ENCODE measurements at regions not wholly inside any gene's neighbourhood (a gene's known extent, or its start where the extent isn't known, plus 50 kb on each side); places are given as distances from the start of the nearest gene placed in this dataset.

GRCh38 chr3:65195211-65196006 lies 507.6 kb upstream of the ADAMTS9 start:
- TF ChIP-seq FOXM1 (IDR thresholded peaks at IDR 0.05; ENCODE audit: borderline replicate concordance) (no peak), FOXA1 (IDR thresholded peaks at IDR 0.05) (no peak), SP1 (IDR thresholded peaks at IDR 0.05) (no peak), HDGF (IDR thresholded peaks at IDR 0.05; ENCODE audit: borderline replicate concordance) (no peak), CTBP1 (IDR thresholded peaks at IDR 0.05; ENCODE audit: borderline replicate concordance) (no peak)
- DNase-seq (ENCODE audit: extremely low spot score): no peak
- CTCF ChIA-PET: no interaction called here
- POLR2A ChIA-PET: no interaction called here

DNA sequence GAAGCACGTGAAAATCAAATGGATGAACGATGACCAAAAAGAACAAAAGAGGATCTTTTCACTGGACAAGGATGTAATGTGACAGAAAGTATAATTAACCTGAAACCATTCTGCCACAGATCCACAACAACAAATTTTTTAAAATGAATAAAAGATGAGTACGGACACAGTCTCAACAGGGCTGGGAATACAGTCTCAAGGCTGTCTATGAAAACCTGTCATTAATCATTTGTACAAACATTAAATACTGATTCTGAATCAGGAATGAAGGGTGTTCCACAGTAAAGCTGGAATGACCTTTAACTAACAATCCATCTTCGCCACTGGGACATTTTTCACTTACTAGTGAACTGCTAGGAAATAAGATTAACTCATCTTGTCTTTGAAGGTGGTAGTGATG lies 506.9 kb upstream of the ADAMTS9 start:
- ChIA-PET CTCF (no interaction called here), POLR2A (no interaction called here)
- no peak for DNase-seq (ENCODE audit: extremely low spot score)
- TF ChIP-seq FOXK2 (IDR thresholded peaks at IDR 0.05): no peak
- no peak for TF ChIP-seq SUZ12 (IDR thresholded peaks at IDR 0.05)
- TF ChIP-seq NFRKB (IDR thresholded peaks at IDR 0.05): no peak
- no peak for TF ChIP-seq HDGF (IDR thresholded peaks at IDR 0.05; ENCODE audit: borderline replicate concordance)
- no peak for TF ChIP-seq CTBP1 (IDR thresholded peaks at IDR 0.05; ENCODE audit: borderline replicate concordance)
- TF ChIP-seq ZNF384 (IDR thresholded peaks at IDR 0.05): no peak
- TF ChIP-seq, protein P1, sequence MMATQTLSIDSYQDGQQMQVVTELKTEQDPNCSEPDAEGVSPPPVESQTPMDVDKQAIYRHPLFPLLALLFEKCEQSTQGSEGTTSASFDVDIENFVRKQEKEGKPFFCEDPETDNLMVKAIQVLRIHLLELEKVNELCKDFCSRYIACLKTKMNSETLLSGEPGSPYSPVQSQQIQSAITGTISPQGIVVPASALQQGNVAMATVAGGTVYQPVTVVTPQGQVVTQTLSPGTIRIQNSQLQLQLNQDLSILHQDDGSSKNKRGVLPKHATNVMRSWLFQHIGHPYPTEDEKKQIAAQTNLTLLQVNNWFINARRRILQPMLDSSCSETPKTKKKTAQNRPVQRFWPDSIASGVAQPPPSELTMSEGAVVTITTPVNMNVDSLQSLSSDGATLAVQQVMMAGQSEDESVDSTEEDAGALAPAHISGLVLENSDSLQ (IDR thresholded peaks at IDR 0.05): no peak
- no peak for TF ChIP-seq FOXA1 (IDR thresholded peaks at IDR 0.05)
- TF ChIP-seq FOXM1 (IDR thresholded peaks at IDR 0.05; ENCODE audit: borderline replicate concordance): no peak
- TF ChIP-seq LEF1 (IDR thresholded peaks at IDR 0.05; ENCODE audit: borderline replicate concordance): no peak
- no peak for TF ChIP-seq ELF4 (IDR thresholded peaks at IDR 0.05)
- no peak for TF ChIP-seq SP1 (IDR thresholded peaks at IDR 0.05)
- TF ChIP-seq ARNT (IDR thresholded peaks at IDR 0.05): no peak
- no peak for TF ChIP-seq L3MBTL2 (conservative IDR thresholded peaks at IDR 0.05)
- no peak for TF ChIP-seq TARDBP (IDR thresholded peaks at IDR 0.05)
- TF ChIP-seq BHLHE40 (IDR thresholded peaks at IDR 0.05; ENCODE audit: borderline replicate concordance): no peak

DNA sequence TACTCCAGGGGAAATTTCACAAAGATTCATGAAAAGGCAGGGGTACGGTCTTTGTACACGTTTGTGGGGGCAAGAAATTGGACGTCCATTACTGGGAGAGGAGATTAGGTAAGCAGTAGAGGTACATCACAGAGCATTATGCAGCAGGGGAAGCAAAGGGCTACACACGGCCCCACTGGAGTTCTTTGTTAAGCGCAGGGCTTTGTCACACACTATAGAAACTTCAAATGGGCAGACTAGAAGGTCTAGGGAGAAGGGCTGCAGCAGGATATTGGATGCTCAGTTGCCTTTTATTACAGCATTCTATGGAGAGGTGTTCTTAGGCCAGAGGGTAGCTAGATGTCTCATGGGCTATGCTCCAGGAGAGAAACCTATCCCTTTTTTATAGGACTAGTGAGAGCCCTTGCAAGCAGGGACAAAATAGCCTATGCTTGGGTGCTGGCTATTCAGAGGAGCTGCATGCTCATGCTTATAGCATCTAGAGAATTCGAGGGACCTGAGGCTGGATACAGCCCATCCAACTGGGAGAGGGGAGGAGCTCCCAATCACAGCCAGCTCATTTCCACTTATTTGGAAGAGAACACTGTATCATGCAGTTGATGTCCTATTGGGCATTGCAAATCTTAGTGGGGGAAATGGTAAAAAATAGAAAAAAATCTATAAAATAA lies 506.4 kb upstream of the ADAMTS9 start:
- ChIA-PET POLR2A (no interaction called here), CTCF (no interaction called here)
- no peak for TF ChIP-seq L3MBTL2 (conservative IDR thresholded peaks at IDR 0.05)
- no peak for TF ChIP-seq FOXK2 (IDR thresholded peaks at IDR 0.05)
- no peak for TF ChIP-seq HDGF (IDR thresholded peaks at IDR 0.05; ENCODE audit: borderline replicate concordance)
- TF ChIP-seq CTBP1 (IDR thresholded peaks at IDR 0.05; ENCODE audit: borderline replicate concordance): no peak
- no peak for TF ChIP-seq FOXM1 (IDR thresholded peaks at IDR 0.05; ENCODE audit: borderline replicate concordance)
- TF ChIP-seq BHLHE40 (IDR thresholded peaks at IDR 0.05; ENCODE audit: borderline replicate concordance): no peak
- no peak for TF ChIP-seq FOXA1 (IDR thresholded peaks at IDR 0.05)
- TF ChIP-seq ELF4 (IDR thresholded peaks at IDR 0.05): no peak
- no peak for TF ChIP-seq ZNF384 (IDR thresholded peaks at IDR 0.05)
- TF ChIP-seq SUZ12 (IDR thresholded peaks at IDR 0.05): no peak
- TF ChIP-seq LEF1 (IDR thresholded peaks at IDR 0.05; ENCODE audit: borderline replicate concordance): no peak
- TF ChIP-seq, protein P1 (IDR thresholded peaks at IDR 0.05): no peak
- TF ChIP-seq TARDBP (IDR thresholded peaks at IDR 0.05): no peak
- no peak for TF ChIP-seq NFRKB (IDR thresholded peaks at IDR 0.05)
- TF ChIP-seq SP1 (IDR thresholded peaks at IDR 0.05): no peak
- TF ChIP-seq ARNT (IDR thresholded peaks at IDR 0.05): no peak
- no peak for DNase-seq (ENCODE audit: extremely low spot score)

GRCh38 chr3:65193531-65193930 lies 505.7 kb upstream of the ADAMTS9 start:
- CTCF ChIA-PET: no interaction called here
- POLR2A ChIA-PET: no interaction called here
- no peak for TF ChIP-seq HDGF (IDR thresholded peaks at IDR 0.05; ENCODE audit: borderline replicate concordance)
- no peak for TF ChIP-seq SP1 (IDR thresholded peaks at IDR 0.05)
- no peak for TF ChIP-seq FOXM1 (IDR thresholded peaks at IDR 0.05; ENCODE audit: borderline replicate concordance)
- no peak for TF ChIP-seq NFRKB (IDR thresholded peaks at IDR 0.05)
- no peak for TF ChIP-seq LEF1 (IDR thresholded peaks at IDR 0.05; ENCODE audit: borderline replicate concordance)
- no peak for TF ChIP-seq ARNT (IDR thresholded peaks at IDR 0.05)
- TF ChIP-seq CTBP1 (IDR thresholded peaks at IDR 0.05; ENCODE audit: borderline replicate concordance): no peak
- no peak for TF ChIP-seq ELF4 (IDR thresholded peaks at IDR 0.05)
- no peak for TF ChIP-seq FOXK2 (IDR thresholded peaks at IDR 0.05)
- no peak for TF ChIP-seq L3MBTL2 (conservative IDR thresholded peaks at IDR 0.05)
- no peak for TF ChIP-seq TARDBP (IDR thresholded peaks at IDR 0.05)
- no peak for TF ChIP-seq ZNF384 (IDR thresholded peaks at IDR 0.05)
- TF ChIP-seq, protein P1 (IDR thresholded peaks at IDR 0.05): no peak
- no peak for TF ChIP-seq FOXA1 (IDR thresholded peaks at IDR 0.05)
- no peak for DNase-seq (ENCODE audit: extremely low spot score)

DNA sequence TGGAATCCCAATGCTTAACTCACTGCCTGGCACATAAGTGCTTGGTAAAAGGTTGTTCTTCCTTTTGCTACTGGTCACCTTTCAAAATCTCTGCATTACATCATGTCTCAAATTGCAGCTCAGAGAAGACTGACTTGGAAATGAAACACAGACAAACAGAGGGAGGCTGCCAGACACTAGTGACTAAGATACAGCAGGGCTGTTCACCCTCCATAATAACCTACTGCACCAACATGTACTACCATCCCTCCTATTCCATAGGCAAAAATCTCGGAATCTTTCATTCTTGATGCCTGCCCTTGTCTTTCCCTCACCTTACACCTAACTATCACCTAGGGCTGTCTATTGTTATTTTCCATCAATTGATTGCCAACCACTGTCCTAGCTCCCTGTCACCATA lies 502.3 kb upstream of the ADAMTS9 start:
- POLR2A ChIA-PET: no interaction called here

More for the DNA sequence above, 502.3 kb upstream of the ADAMTS9 start:
- CTCF ChIA-PET: no interaction called here
- DNase-seq (ENCODE audit: extremely low spot score): no peak
- TF ChIP-seq SUZ12 (IDR thresholded peaks at IDR 0.05) (no peak), FOXM1 (IDR thresholded peaks at IDR 0.05; ENCODE audit: borderline replicate concordance) (no peak), ELF4 (IDR thresholded peaks at IDR 0.05) (no peak), HDGF (IDR thresholded peaks at IDR 0.05; ENCODE audit: borderline replicate concordance) (no peak), ARNT (IDR thresholded peaks at IDR 0.05) (no peak), TARDBP (IDR thresholded peaks at IDR 0.05) (no peak), SP1 (IDR thresholded peaks at IDR 0.05) (no peak)
- TF ChIP-seq, protein P1 (IDR thresholded peaks at IDR 0.05): no peak

Data from HEK293T (cell line).